ENCODE measurements at regions not wholly inside any gene's neighbourhood (a gene's known extent, or its start where the extent isn't known, plus 50 kb on each side); places are given as distances from the start of the nearest gene placed in this dataset.
"Not testable (repeated sequence)": the region's sequence is repeated elsewhere in the genome, so short reads cannot be mapped to it uniquely, and the experiment has no call there.

DNA sequence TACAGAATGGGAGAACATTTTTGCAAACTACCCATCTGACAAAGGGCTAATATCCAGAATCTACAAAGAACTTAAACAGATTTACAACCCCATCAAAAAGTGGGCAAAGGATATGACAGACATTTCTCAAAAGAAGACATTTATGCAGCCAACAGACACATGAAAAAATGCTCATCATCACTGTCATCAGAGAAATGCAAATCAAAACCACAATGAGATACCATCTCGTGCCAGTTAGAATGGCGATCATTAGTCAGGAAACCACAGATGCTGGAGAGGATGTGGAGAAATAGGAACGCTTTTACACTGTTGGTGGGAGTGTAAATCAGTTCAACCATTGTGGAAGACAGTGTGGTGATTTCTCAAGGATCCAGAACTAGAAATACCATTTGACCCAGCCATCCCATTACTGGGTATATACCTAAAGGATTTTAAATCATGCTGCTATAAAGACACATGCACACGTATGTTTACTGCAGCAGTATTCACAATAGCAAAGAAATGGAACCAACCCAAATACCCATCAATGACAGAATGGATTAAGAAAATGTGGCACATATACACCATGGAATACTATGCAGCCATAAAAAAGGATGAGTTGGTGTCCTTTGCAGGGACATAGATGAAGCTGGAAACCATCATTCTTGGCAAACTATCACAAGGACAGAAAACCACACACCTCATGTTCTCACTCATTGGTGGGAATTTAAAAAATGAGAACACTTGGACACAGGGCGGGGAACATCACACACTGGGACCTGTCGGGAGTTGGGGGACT, 317.7 kb upstream of the THBS1 start:
- H3K36me3 ChIP-seq (ENCODE audit: control insufficient read depth in 2 of 3, insufficient read depth in 3 of 3, low read length in 3 of 3); CTCF ChIA-PET; H3K9me3 Mint-ChIP-seq; DNase-seq; POLR2A ChIA-PET; H3K27me3 ChIP-seq (ENCODE audit: control insufficient read depth in 2 of 2, insufficient read depth in 2 of 2, low read length in 2 of 2); ATAC-seq; H3K27ac Mint-ChIP-seq; intact Hi-C loops (cut with micrococcal nuclease); H3K4me3 Mint-ChIP-seq; H3K27ac ChIP-seq (ENCODE audit: low read depth, low read length); H3K4me3 ChIP-seq (ENCODE audit: low read length); H3K4me1 Mint-ChIP-seq; H3K9me3 ChIP-seq (ENCODE audit: control insufficient read depth in 2 of 3, low read length in 3 of 3); H3K4me1 ChIP-seq (ENCODE audit: control insufficient read depth in 2 of 2, insufficient read depth in 2 of 2, low read length in 2 of 2); H3K36me3 Mint-ChIP-seq: not testable (repeated sequence)
- H3K27me3 Mint-ChIP-seq, result peaks cover 7 to 19% (median 11%) of the 10 kb centered on the region in 5 donors

DNA sequence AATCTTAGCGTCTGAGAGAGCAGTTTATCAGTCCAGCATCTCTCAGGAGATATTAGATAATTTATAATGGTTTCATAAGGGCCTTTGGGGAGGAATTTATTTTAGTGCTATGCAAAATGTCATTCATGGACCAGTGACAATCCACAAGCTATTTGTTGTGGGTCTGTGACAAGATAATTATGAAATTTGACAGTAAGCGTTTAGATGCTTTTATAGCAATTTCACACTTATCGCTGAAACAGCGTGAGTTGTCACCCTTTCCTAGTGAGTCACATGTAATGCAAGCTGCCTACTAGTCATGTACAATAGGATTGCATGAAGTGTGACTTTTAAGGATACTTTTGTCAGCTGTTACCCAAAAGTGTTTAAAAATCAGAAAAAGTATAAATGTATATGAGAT, 315.6 kb upstream of the THBS1 start:
- no peak for ATAC-seq
- no peak overlapping the region for H3K27ac ChIP-seq (ENCODE audit: low read depth, low read length)
- intact Hi-C loops (cut with micrococcal nuclease), result no loop called here
- no peaks in the 10 kb centered on the region for H3K9me3 ChIP-seq (ENCODE audit: control insufficient read depth in 2 of 3, low read length in 3 of 3)
- peaks cover 0 to 4% (median 0%) of the 10 kb centered on the region in 11 donors for H3K9me3 Mint-ChIP-seq
- DNase-seq, result no peak
- H3K4me3 Mint-ChIP-seq, result no peak overlapping the region
- H3K27me3 Mint-ChIP-seq, result peaks cover 8 to 23% (median 13%) of the 10 kb centered on the region in 5 donors
- ChIA-PET POLR2A (no interaction called here), CTCF (no interaction called here)
- no peak overlapping the region for H3K27ac Mint-ChIP-seq
- no peaks in the 10 kb centered on the region for H3K4me1 ChIP-seq (ENCODE audit: control insufficient read depth in 2 of 2, insufficient read depth in 2 of 2, low read length in 2 of 2)
- no peaks in the 10 kb centered on the region for H3K36me3 ChIP-seq (ENCODE audit: control insufficient read depth in 2 of 3, insufficient read depth in 3 of 3, low read length in 3 of 3)
- no peaks in the 10 kb centered on the region for H3K27me3 ChIP-seq (ENCODE audit: control insufficient read depth in 2 of 2, insufficient read depth in 2 of 2, low read length in 2 of 2)
- H3K4me3 ChIP-seq (ENCODE audit: low read length), result no peak overlapping the region
- H3K4me1 Mint-ChIP-seq, result peaks cover 0 to 9% (median 0%) of the 10 kb centered on the region in 7 donors
- no peaks in the 10 kb centered on the region for H3K36me3 Mint-ChIP-seq

DNA sequence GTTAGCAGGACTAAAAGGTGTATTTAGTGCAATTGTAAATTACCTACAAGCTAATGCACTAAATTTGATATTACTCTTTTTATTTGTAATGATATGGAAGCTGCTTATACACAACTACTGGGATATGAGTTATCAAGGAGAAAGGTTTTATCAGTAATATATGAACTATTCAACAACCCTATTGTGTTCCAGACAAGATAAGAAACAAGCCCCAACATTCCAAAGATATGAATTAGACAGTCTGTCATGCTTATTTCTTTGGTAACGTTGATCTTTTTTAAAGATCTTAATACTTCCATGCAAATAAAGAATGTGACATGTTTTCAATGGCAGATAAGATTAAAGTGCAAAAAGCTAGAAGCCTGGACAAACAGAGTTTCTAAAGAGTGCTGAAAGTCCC, 314.0 kb upstream of the THBS1 start:
- Histone ChIP-seq H3K27me3 (ENCODE audit: control insufficient read depth in 2 of 2, insufficient read depth in 2 of 2, low read length in 2 of 2) (no peaks in the 10 kb centered on the region), H3K36me3 (ENCODE audit: control insufficient read depth in 2 of 3, insufficient read depth in 3 of 3, low read length in 3 of 3) (no peaks in the 10 kb centered on the region), H3K27ac (ENCODE audit: low read depth, low read length) (no peak overlapping the region), H3K4me1 (ENCODE audit: control insufficient read depth in 2 of 2, insufficient read depth in 2 of 2, low read length in 2 of 2) (no peaks in the 10 kb centered on the region), H3K9me3 (ENCODE audit: control insufficient read depth in 2 of 3, low read length in 3 of 3) (no peaks in the 10 kb centered on the region), H3K4me3 (ENCODE audit: low read length) (no peak overlapping the region)
- Mint-ChIP-seq H3K4me3 (no peak overlapping the region), H3K27me3 (peaks cover 4 to 20% (median 8%) of the 10 kb centered on the region in 5 donors), H3K27ac (no peak overlapping the region), H3K9me3 (peaks cover 0 to 4% (median 0%) of the 10 kb centered on the region in 11 donors), H3K36me3 (no peaks in the 10 kb centered on the region), H3K4me1 (peaks cover 0 to 9% (median 0%) of the 10 kb centered on the region in 7 donors)
- POLR2A ChIA-PET, result no interaction called here
- DNase-seq (no peak), ATAC-seq (no peak)
- CTCF ChIA-PET, result no interaction called here
- intact Hi-C loops (cut with micrococcal nuclease), result no loop called here

DNA sequence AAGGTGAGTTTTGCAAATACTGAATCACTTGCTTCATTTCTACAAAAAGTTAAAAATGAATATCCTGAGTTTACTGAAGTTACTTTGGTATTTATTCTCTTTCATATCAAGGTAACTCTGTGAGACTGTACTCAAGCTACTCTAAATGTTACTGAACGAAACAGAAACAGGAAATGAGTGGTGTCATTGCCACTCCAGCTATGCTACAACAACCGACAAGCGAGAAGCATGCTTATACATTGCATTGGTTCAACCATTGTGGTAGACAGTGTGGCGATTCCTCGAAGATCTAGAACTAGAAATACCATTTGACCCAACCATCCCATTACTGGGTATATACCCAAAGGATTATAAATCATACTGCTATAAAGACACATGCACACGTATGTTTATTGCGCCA, 313.2 kb upstream of the THBS1 start:
- Mint-ChIP-seq H3K9me3 (peaks cover 0 to 4% (median 0%) of the 10 kb centered on the region in 11 donors), H3K27ac (no peak overlapping the region), H3K36me3 (no peaks in the 10 kb centered on the region), H3K27me3 (peaks cover 4 to 20% (median 8%) of the 10 kb centered on the region in 5 donors), H3K4me3 (no peak overlapping the region), H3K4me1 (peaks cover 0 to 8% (median 0%) of the 10 kb centered on the region in 7 donors)
- ChIA-PET POLR2A (no interaction called here), CTCF (no interaction called here)
- intact Hi-C loops (cut with micrococcal nuclease), result no loop called here
- DNase-seq (no peak), ATAC-seq (peak; percentile 42)
- Histone ChIP-seq H3K27me3 (ENCODE audit: control insufficient read depth in 2 of 2, insufficient read depth in 2 of 2, low read length in 2 of 2) (no peaks in the 10 kb centered on the region), H3K27ac (ENCODE audit: low read depth, low read length) (no peak overlapping the region), H3K4me3 (ENCODE audit: low read length) (no peak overlapping the region), H3K36me3 (ENCODE audit: control insufficient read depth in 2 of 3, insufficient read depth in 3 of 3, low read length in 3 of 3) (no peaks in the 10 kb centered on the region), H3K4me1 (ENCODE audit: control insufficient read depth in 2 of 2, insufficient read depth in 2 of 2, low read length in 2 of 2) (no peaks in the 10 kb centered on the region), H3K9me3 (ENCODE audit: control insufficient read depth in 2 of 3, low read length in 3 of 3) (no peaks in the 10 kb centered on the region)

GRCh38 chr15:39269352-39269751, 311.5 kb upstream of the THBS1 start:
- no peak overlapping the region for H3K4me3 Mint-ChIP-seq
- H3K9me3 Mint-ChIP-seq, result no peaks in the 10 kb centered on the region
- no peak overlapping the region for H3K27ac ChIP-seq (ENCODE audit: low read depth, low read length)
- no peak overlapping the region for H3K27ac Mint-ChIP-seq
- no peak overlapping the region for H3K4me3 ChIP-seq (ENCODE audit: low read length)
- H3K4me1 ChIP-seq (ENCODE audit: control insufficient read depth in 2 of 2, insufficient read depth in 2 of 2, low read length in 2 of 2), result no peaks in the 10 kb centered on the region
- intact Hi-C loops (cut with micrococcal nuclease), result no loop called here
- DNase-seq (no peak), ATAC-seq (no peak)
- ChIA-PET POLR2A (no interaction called here), CTCF (no interaction called here)
- H3K36me3 Mint-ChIP-seq, result no peaks in the 10 kb centered on the region
- H3K36me3 ChIP-seq (ENCODE audit: control insufficient read depth in 2 of 3, insufficient read depth in 3 of 3, low read length in 3 of 3), result no peaks in the 10 kb centered on the region
- no peaks in the 10 kb centered on the region for H3K27me3 ChIP-seq (ENCODE audit: control insufficient read depth in 2 of 2, insufficient read depth in 2 of 2, low read length in 2 of 2)
- peaks cover 0 to 3% (median 0%) of the 10 kb centered on the region in 7 donors for H3K4me1 Mint-ChIP-seq
- H3K27me3 Mint-ChIP-seq, result peaks cover 4 to 18% (median 6%) of the 10 kb centered on the region in 5 donors
- H3K9me3 ChIP-seq (ENCODE audit: control insufficient read depth in 2 of 3, low read length in 3 of 3), result no peaks in the 10 kb centered on the region

GRCh38 chr15:39269821-39270220, 311.1 kb upstream of the THBS1 start:
- Mint-ChIP-seq H3K9me3 (no peaks in the 10 kb centered on the region), H3K27me3 (peaks cover 5 to 16% (median 8%) of the 10 kb centered on the region in 5 donors), H3K36me3 (no peaks in the 10 kb centered on the region), H3K4me3 (no peak overlapping the region), H3K4me1 (peaks cover 0 to 3% (median 0%) of the 10 kb centered on the region in 7 donors), H3K27ac (no peak overlapping the region)
- intact Hi-C loops (cut with micrococcal nuclease), result loop anchor here in 1 of 2 donors (10.0 kb wide), 1 partner anchor 55 kb away; no protein-coding TSS in a partner anchor
- H3K4me3 ChIP-seq (ENCODE audit: low read length), result no peak overlapping the region
- H3K36me3 ChIP-seq (ENCODE audit: control insufficient read depth in 2 of 3, insufficient read depth in 3 of 3, low read length in 3 of 3), result no peaks in the 10 kb centered on the region
- no peak overlapping the region for H3K27ac ChIP-seq (ENCODE audit: low read depth, low read length)
- no peaks in the 10 kb centered on the region for H3K4me1 ChIP-seq (ENCODE audit: control insufficient read depth in 2 of 2, insufficient read depth in 2 of 2, low read length in 2 of 2)
- DNase-seq (no peak), ATAC-seq (no peak)
- CTCF ChIA-PET, result no interaction called here
- POLR2A ChIA-PET, result no interaction called here
- no peaks in the 10 kb centered on the region for H3K9me3 ChIP-seq (ENCODE audit: control insufficient read depth in 2 of 3, low read length in 3 of 3)
- H3K27me3 ChIP-seq (ENCODE audit: control insufficient read depth in 2 of 2, insufficient read depth in 2 of 2, low read length in 2 of 2), result no peaks in the 10 kb centered on the region

GRCh38 chr15:39270221-39270855, 310.5 kb upstream of the THBS1 start:
- no peaks in the 10 kb centered on the region for H3K4me1 ChIP-seq (ENCODE audit: control insufficient read depth in 2 of 2, insufficient read depth in 2 of 2, low read length in 2 of 2)
- Mint-ChIP-seq H3K9me3 (no peaks in the 10 kb centered on the region), H3K4me1 (peaks cover 0 to 3% (median 0%) of the 10 kb centered on the region in 7 donors), H3K36me3 (no peaks in the 10 kb centered on the region), H3K27ac (no peak overlapping the region), H3K27me3 (peaks cover 5 to 16% (median 8%) of the 10 kb centered on the region in 5 donors), H3K4me3 (no peak overlapping the region)
- DNase-seq (no peak), ATAC-seq (no peak)
- POLR2A ChIA-PET, result no interaction called here
- H3K27ac ChIP-seq (ENCODE audit: low read depth, low read length), result no peak overlapping the region
- intact Hi-C loops (cut with micrococcal nuclease), result loop anchor here in 1 of 2 donors (10.0 kb wide), 1 partner anchor 56 kb away; no protein-coding TSS in a partner anchor
- H3K36me3 ChIP-seq (ENCODE audit: control insufficient read depth in 2 of 3, insufficient read depth in 3 of 3, low read length in 3 of 3), result no peaks in the 10 kb centered on the region
- CTCF ChIA-PET, result no interaction called here
- H3K9me3 ChIP-seq (ENCODE audit: control insufficient read depth in 2 of 3, low read length in 3 of 3), result no peaks in the 10 kb centered on the region
- H3K27me3 ChIP-seq (ENCODE audit: control insufficient read depth in 2 of 2, insufficient read depth in 2 of 2, low read length in 2 of 2), result no peaks in the 10 kb centered on the region
- no peak overlapping the region for H3K4me3 ChIP-seq (ENCODE audit: low read length)
